ENCODE measurements at regions not wholly inside any gene's neighbourhood (a gene's known extent, or its start where the extent isn't known, plus 50 kb on each side); places are given as distances from the start of the nearest gene placed in this dataset.
A peak's percentile ranks its signal among the peaks of the same experiment; 100 is the strongest.

DNA sequence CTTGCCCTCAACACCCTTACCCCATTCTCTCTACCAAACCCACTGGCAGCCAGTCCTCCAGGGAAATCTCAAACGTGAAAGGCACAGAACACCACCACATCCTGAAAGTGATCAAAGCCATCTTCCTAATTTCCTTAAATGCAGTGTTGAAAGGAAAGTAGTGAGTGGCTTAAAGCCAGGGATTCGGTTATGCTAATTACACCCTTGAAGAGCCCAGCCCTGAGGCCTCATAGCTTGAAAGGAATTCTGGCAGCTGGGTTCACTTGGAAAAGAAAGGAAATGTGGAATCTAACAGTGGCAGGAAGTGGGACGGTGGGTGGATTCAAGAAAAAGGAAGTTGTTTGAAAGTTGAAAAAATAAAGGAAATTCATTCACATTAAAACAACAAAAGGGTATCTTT, 73.0 kb upstream of the FICD start:
- DNase-seq (ENCODE audit: low read depth): no peak
- TF ChIP-seq, protein P1, sequence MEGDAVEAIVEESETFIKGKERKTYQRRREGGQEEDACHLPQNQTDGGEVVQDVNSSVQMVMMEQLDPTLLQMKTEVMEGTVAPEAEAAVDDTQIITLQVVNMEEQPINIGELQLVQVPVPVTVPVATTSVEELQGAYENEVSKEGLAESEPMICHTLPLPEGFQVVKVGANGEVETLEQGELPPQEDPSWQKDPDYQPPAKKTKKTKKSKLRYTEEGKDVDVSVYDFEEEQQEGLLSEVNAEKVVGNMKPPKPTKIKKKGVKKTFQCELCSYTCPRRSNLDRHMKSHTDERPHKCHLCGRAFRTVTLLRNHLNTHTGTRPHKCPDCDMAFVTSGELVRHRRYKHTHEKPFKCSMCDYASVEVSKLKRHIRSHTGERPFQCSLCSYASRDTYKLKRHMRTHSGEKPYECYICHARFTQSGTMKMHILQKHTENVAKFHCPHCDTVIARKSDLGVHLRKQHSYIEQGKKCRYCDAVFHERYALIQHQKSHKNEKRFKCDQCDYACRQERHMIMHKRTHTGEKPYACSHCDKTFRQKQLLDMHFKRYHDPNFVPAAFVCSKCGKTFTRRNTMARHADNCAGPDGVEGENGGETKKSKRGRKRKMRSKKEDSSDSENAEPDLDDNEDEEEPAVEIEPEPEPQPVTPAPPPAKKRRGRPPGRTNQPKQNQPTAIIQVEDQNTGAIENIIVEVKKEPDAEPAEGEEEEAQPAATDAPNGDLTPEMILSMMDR (IDR thresholded peaks at IDR 0.05; ENCODE audit: insufficient read depth, low read length): no peak
- no peak overlapping the region for H3K4me3 ChIP-seq (ENCODE audit: low read depth, low read length)

DNA sequence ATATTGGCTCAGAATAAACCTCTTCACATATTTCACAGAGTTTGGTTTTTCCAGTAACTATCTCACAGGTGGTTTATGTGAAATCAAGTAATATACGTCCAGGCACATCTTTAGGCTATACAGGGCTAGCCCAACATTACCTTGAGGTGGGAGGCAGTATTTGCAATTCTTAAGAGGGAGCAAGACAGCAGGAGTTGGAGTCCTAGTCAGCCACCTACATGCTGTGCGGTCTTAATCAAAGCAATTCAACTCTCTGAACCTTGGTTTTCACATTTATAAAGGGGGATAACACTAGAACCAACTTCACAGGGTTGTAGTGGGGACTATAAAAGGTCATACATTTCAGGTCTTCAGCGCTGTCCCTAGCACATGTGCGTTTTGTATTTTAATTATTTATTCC, 73.5 kb upstream of the FICD start:
- H3K4me3 ChIP-seq (ENCODE audit: low read depth, low read length): no peak overlapping the region
- TF ChIP-seq, protein P1 (IDR thresholded peaks at IDR 0.05; ENCODE audit: insufficient read depth, low read length): no peak
- DNase-seq (ENCODE audit: low read depth): no peak

- H3K4me3 ChIP-seq (ENCODE audit: low read depth, low read length): no peak overlapping the region
- TF ChIP-seq, protein P1 (IDR thresholded peaks at IDR 0.05; ENCODE audit: insufficient read depth, low read length): no peak
- no peak for DNase-seq (ENCODE audit: low read depth)
Measured at GRCh38 chr12:108440736-108441135, 74.3 kb upstream of the FICD start.

GRCh38 chr12:108438667-108439066, 76.4 kb upstream of the FICD start:
- no peak overlapping the region for H3K4me3 ChIP-seq (ENCODE audit: low read depth, low read length)

DNA sequence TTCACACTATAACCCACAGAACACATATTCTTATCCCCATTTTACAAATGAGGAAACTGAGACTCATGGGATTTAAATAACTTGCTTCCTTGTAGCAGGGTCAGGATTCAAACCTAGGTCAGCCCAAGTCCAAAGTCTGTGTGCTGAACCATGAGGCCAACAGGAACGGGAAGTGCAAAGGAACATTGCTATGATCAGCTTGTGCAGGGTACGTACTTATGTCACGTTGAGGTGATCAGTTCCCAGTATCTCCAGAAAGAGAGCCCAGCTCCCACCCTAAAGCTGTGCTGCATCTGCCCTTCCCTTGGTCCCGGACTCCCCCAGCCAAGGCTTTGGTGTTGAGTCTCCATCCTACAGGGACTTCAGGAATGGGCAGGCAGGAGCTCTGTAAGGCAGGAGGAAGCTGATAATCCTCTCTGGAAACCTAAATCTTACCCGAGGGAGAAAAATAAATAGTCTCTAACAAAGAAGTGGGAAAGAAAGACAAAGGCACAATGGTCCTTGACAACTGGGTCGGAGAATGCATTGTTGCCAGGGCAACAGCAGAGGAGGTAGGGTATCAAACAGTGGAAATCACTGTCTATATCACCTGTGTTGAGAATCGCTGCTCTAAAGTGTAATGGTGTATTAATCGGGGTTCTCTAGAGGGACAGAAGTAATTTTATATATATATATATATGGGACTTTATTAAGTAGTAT, 82.5 kb upstream of the FICD start:
- TF ChIP-seq, protein P1 (IDR thresholded peaks at IDR 0.05; ENCODE audit: insufficient read depth, low read length): no peak
- no peak overlapping the region for H3K4me3 ChIP-seq (ENCODE audit: low read depth, low read length)
- DNase-seq (ENCODE audit: low read depth): no peak

More at GRCh38 chr12:108438667-108439066, 76.4 kb upstream of the FICD start:
- DNase-seq (ENCODE audit: low read depth): no peak
- TF ChIP-seq, protein P1 (IDR thresholded peaks at IDR 0.05; ENCODE audit: insufficient read depth, low read length): no peak

- H3K4me3 ChIP-seq (ENCODE audit: low read depth, low read length): no peak overlapping the region
- TF ChIP-seq, protein P1 (IDR thresholded peaks at IDR 0.05; ENCODE audit: insufficient read depth, low read length): no peak
- no peak for DNase-seq (ENCODE audit: low read depth)
Measured at GRCh38 chr12:108430926-108431325, 84.2 kb upstream of the FICD start.

- peak; percentile 4 for DNase-seq (ENCODE audit: low read depth)
- H3K4me3 ChIP-seq (ENCODE audit: low read depth, low read length): no peak overlapping the region
- TF ChIP-seq, protein P1 (IDR thresholded peaks at IDR 0.05; ENCODE audit: insufficient read depth, low read length): no peak
Measured at GRCh38 chr12:108430245-108430644, 84.8 kb upstream of the FICD start.
